T1000 (cell line): ENCODE measurements at regions not wholly inside any gene's neighbourhood (a gene's known extent, or its start where the extent isn't known, plus 50 kb on each side); places are given as distances from the start of the nearest gene placed in this dataset.
"Not testable (repeated sequence)": the region's sequence is repeated elsewhere in the genome, so short reads cannot be mapped to it uniquely, and the experiment has no call there.

Experiments used
- DNase-seq: peaks from one replicate; lab custom pipeline; 2025; ENCODE audit warnings: mixed read lengths; lab: John Stamatoyannopoulos, UW

DNA sequence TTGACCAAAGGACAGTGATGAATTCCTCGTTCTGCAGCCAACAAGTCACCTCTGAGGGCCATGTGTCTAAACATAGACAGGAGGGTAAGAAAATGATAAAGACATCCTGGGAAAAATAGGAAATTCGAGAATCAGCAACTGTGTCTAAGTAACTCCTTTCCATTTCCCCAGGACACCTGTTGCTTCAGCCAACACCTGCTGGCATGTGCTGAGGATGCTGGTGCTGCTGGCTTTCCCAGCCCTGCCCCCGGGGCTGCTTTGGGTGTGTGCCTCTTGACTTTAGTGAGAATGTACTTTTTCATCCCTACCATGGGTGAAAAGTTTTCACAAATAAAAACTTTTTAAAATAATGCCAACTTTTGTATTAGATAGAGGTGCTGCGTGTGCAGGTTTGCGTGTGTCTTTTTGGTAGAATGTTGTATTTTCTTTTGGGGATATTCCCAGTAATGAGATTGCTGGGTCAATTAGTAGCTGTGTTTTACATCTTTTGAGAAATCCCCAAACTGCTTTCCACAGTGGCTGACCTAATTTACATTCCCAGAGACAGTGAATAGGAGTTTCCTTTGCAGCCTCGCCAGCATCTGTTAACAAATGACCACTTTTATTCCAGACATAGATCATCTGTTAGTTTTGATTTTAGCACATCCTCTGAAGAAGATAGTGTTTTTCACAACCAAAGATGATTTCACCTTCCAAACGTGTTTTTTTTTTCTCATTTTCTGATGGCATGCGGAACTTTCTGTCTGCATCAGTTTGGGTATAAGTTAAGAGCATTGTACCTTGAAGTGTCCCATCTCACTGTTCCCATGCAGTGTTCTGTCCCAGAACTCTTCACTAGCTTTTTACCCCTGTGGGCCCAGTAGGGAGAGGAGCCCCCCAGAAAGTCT, 104.2 kb upstream of the ACBD5 start:
- no peak for DNase-seq

- no peak for DNase-seq
Observed at GRCh38 chr10:27341001-27341400, 100.4 kb upstream of the ACBD5 start.

GRCh38 chr10:27335246-27335645, 94.6 kb upstream of the ACBD5 start:
- not testable (repeated sequence) for DNase-seq

GRCh38 chr10:27330074-27330473, 89.5 kb upstream of the ACBD5 start:
- no peak for DNase-seq

DNA sequence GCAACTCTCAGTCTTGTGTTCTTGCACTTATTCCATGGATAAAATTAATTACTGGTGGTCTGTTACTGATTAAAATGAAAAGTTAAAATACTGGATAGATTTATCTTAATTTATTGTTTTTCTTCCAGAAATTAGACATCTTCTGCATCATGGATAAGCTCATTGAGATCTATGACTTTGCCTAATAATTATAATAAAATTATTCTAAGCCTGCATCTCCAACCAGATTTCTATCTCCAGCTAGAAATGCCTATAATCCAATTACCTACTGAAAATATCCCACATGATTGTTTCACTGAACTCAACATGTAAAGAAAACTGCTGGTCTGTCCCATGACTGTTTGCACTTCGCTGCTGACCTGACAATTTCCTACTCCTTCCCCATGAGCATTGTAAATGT, 88.3 kb upstream of the ACBD5 start:
- no peak for DNase-seq

GRCh38 chr10:27326748-27327147, 86.2 kb upstream of the ACBD5 start:
- not testable (repeated sequence) for DNase-seq

- peak; percentile 68 for DNase-seq
Observed at GRCh38 chr10:27319752-27320431, 79.3 kb upstream of the ACBD5 start.

DNA sequence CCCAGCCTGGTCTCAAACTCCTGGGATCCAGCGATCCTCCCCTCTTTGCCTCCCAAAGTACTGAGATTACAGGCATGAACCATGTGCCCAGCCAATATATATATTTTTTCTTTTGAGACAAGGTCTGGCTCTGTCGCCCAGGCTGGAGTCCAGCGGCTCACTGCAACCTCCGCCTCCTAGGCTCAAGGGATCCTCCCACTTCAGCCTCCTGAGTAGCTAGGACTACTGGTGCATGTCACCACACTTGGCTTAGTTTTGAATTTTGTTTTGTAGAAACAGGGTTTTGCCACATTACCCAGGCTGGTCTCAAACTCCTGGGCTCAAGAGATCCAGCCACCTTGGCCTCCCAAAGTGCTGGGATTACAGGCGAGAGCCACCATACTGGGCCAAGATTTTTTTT, 78.5 kb upstream of the ACBD5 start:
- not testable (repeated sequence) for DNase-seq

DNA sequence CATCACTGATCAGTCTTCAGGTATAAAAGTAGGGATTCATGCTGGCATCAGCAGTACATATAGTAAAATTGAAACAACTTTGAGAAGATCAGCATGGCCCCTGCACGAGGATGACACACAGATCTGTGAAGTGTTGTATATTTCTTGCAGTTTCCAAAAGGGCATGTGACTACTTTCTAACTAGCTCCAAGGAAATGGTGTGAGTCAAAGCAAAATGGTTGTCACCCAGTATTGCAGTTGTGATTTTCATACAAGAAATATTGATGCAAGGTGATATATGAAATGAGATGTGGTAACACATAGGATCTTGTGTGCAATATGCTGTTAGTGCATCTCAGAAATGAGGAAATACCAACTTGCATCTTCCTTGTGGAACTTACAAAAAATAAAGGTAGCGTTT, 74.5 kb upstream of the ACBD5 start:
- not testable (repeated sequence) for DNase-seq

- DNase-seq: not testable (repeated sequence)
Observed at GRCh38 chr10:27313586-27313985, 73.0 kb upstream of the ACBD5 start.

DNA sequence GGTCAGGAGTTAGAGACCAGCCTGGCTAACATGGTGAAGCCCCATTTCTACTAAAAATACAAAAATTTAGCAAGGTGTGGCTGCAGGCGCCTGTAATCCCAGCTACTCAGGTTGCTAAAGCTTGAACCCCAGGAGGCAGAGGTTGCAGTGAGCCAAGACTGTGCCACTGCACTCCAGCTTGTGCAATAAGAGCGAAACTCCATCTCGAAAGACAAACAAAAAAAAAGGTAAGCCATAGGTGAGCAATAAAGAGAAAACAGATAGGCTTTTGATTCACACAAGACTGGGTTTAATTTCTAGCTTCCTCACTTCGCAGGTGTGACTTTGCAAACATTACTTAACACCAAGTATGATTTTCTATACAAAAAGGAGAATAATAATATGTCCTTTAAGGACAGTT, 72.3 kb upstream of the ACBD5 start:
- no peak for DNase-seq

- not testable (repeated sequence) for DNase-seq
Observed at GRCh38 chr10:27311809-27312208, 71.2 kb upstream of the ACBD5 start.

DNA sequence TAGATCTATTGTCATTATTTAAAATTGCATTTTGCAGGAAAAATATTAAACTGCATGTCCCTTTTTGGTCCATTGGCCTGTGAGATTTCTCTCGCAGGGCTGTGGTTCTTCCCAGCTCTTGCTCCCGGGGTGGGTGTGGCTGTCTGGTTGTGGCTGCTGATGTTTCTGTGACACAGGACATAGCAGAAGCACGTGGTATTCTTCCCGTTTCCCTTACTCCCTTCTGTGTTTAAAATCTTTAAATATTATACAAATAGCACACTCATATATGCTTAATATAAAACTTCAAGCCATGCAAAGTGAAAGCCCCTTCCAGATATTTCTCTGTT, 57.9 kb upstream of the ACBD5 start:
- not testable (repeated sequence) for DNase-seq

DNA sequence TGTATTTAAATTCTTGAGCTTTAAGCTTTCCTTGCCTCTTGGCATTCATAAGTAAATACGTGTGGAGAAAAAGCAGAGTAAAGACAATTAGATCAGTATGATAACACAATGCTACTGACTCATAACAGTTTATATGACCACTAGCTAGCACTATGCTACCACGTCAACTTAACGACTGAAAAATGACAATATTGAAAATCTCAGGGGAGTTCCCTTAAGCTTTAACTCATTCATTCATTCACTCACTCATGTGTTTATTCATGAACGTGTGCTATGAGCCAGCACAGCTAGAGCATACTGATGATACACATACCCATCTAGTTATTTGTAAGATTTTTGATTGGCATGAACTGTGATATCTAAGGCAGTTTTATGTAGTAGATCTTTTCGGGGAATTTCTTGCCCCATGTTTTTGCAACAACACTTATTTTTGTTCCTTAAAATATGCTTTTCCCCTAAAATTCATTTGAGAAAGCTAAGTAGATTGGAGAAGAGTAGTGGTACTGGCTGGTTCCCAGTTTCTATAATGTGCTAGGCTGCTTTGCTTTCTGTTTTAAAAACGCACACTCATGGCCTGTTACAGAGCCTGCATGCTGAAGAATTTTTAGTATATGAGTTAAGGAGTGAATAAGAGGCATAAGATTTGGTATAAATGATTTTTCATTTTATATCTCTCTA, 57.4 kb upstream of the ACBD5 start:
- no peak for DNase-seq

- DNase-seq: not testable (repeated sequence)
Observed at GRCh38 chr10:27296285-27296684, 55.7 kb upstream of the ACBD5 start.

GRCh38 chr10:27291253-27291895, 50.8 kb upstream of the ACBD5 start:
- DNase-seq: not testable (repeated sequence)
